ENCODE measurements at regions not wholly inside any gene's neighbourhood (a gene's known extent, or its start where the extent isn't known, plus 50 kb on each side); places are given as distances from the start of the nearest gene placed in this dataset.
"Not testable (repeated sequence)": the region's sequence is repeated elsewhere in the genome, so short reads cannot be mapped to it uniquely, and the experiment has no call there.

DNA sequence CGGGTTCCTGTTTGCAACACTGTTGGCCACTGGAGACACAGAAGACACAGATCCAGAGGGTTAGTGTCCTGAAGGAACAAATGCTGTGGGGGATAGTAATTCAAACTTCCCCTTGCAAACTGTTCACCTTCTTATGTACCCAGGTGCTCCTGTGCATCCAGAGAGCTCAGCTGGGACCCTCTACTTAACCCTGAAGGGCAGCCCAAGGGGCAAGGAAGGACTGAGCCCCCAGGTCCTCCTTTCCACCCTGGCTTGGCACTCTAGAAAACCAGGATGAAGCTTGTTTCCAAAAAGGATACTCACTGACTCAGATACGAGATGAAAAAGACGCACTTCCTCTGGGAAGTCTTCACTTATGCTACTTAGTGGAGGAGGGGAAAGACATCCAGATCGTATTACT is 78.2 kb upstream of the TNK2 start:
- TF ChIP-seq RFX5 (IDR thresholded peaks at IDR 0.05): not testable (repeated sequence)
- TF ChIP-seq, protein P1, sequence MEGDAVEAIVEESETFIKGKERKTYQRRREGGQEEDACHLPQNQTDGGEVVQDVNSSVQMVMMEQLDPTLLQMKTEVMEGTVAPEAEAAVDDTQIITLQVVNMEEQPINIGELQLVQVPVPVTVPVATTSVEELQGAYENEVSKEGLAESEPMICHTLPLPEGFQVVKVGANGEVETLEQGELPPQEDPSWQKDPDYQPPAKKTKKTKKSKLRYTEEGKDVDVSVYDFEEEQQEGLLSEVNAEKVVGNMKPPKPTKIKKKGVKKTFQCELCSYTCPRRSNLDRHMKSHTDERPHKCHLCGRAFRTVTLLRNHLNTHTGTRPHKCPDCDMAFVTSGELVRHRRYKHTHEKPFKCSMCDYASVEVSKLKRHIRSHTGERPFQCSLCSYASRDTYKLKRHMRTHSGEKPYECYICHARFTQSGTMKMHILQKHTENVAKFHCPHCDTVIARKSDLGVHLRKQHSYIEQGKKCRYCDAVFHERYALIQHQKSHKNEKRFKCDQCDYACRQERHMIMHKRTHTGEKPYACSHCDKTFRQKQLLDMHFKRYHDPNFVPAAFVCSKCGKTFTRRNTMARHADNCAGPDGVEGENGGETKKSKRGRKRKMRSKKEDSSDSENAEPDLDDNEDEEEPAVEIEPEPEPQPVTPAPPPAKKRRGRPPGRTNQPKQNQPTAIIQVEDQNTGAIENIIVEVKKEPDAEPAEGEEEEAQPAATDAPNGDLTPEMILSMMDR (IDR thresholded peaks at IDR 0.05): not testable (repeated sequence)

All from A549 (cell line).